ENCODE measurements at regions not wholly inside any gene's neighbourhood (a gene's known extent, or its start where the extent isn't known, plus 50 kb on each side); places are given as distances from the start of the nearest gene placed in this dataset.
A peak's percentile ranks its signal among the peaks of the same experiment; 100 is the strongest.

GRCh38 chr4:112881842-112882241 is 167.6 kb upstream of the ANK2 start:
- ChIA-PET POLR2A (no interaction called here), CTCF (no interaction called here)
- DNase-seq (ENCODE audit: extremely low spot score) = peak; percentile 28
- no peak for TF ChIP-seq L3MBTL2 (conservative IDR thresholded peaks at IDR 0.05)
- no peak for TF ChIP-seq ZNF384 (IDR thresholded peaks at IDR 0.05)
- TF ChIP-seq TARDBP (IDR thresholded peaks at IDR 0.05) = no peak
- TF ChIP-seq HDGF (IDR thresholded peaks at IDR 0.05; ENCODE audit: borderline replicate concordance) = no peak
- no peak for TF ChIP-seq FOXK2 (IDR thresholded peaks at IDR 0.05)
- TF ChIP-seq PKNOX1 (IDR thresholded peaks at IDR 0.05) = no peak
- TF ChIP-seq CTBP1 (IDR thresholded peaks at IDR 0.05; ENCODE audit: borderline replicate concordance) = no peak
- TF ChIP-seq FOXA1 (IDR thresholded peaks at IDR 0.05) = no peak
- no peak for TF ChIP-seq ELF4 (IDR thresholded peaks at IDR 0.05)
- no peak for TF ChIP-seq SP1 (IDR thresholded peaks at IDR 0.05)
- TF ChIP-seq LEF1 (IDR thresholded peaks at IDR 0.05; ENCODE audit: borderline replicate concordance) = no peak
- TF ChIP-seq NFRKB (IDR thresholded peaks at IDR 0.05) = no peak
- no peak for TF ChIP-seq SUZ12 (IDR thresholded peaks at IDR 0.05)
- no peak for TF ChIP-seq FOXM1 (IDR thresholded peaks at IDR 0.05; ENCODE audit: borderline replicate concordance)
- no peak for TF ChIP-seq ARNT (IDR thresholded peaks at IDR 0.05)
- TF ChIP-seq BHLHE40 (IDR thresholded peaks at IDR 0.05; ENCODE audit: borderline replicate concordance) = no peak

GRCh38 chr4:112882286-112882685 is 167.2 kb upstream of the ANK2 start:
- ChIA-PET CTCF (no interaction called here), POLR2A (no interaction called here)
- no peak for TF ChIP-seq ELF4 (IDR thresholded peaks at IDR 0.05)
- no peak for TF ChIP-seq ARNT (IDR thresholded peaks at IDR 0.05)
- no peak for TF ChIP-seq HDGF (IDR thresholded peaks at IDR 0.05; ENCODE audit: borderline replicate concordance)
- TF ChIP-seq CTBP1 (IDR thresholded peaks at IDR 0.05; ENCODE audit: borderline replicate concordance) = no peak
- no peak for DNase-seq (ENCODE audit: extremely low spot score)

GRCh38 chr4:112884406-112884805 is 165.0 kb upstream of the ANK2 start:
- TF ChIP-seq FOXM1 (IDR thresholded peaks at IDR 0.05; ENCODE audit: borderline replicate concordance) = no peak
- no peak for TF ChIP-seq ZNF384 (IDR thresholded peaks at IDR 0.05)
- TF ChIP-seq LEF1 (IDR thresholded peaks at IDR 0.05; ENCODE audit: borderline replicate concordance) = no peak
- POLR2A ChIA-PET = no interaction called here
- no peak for DNase-seq (ENCODE audit: extremely low spot score)
- CTCF ChIA-PET = no interaction called here

- CTCF ChIA-PET = no interaction called here
- no peak for DNase-seq (ENCODE audit: extremely low spot score)
- POLR2A ChIA-PET = interaction anchor here (0.8 to 1.0 kb wide), 2 partner anchors 68 to 226 kb away, joined by 3 read pairs; no protein-coding TSS in a partner anchor
- TF ChIP-seq ZNF384 (IDR thresholded peaks at IDR 0.05) (no peak), NFRKB (IDR thresholded peaks at IDR 0.05) (no peak), HDGF (IDR thresholded peaks at IDR 0.05; ENCODE audit: borderline replicate concordance) (no peak), FOXM1 (IDR thresholded peaks at IDR 0.05; ENCODE audit: borderline replicate concordance) (no peak), FOXK2 (IDR thresholded peaks at IDR 0.05) (no peak), LEF1 (IDR thresholded peaks at IDR 0.05; ENCODE audit: borderline replicate concordance) (no peak), ARNT (IDR thresholded peaks at IDR 0.05) (no peak), ELF4 (IDR thresholded peaks at IDR 0.05) (no peak), PKNOX1 (IDR thresholded peaks at IDR 0.05) (no peak)
Observed at GRCh38 chr4:112885897-112886296, 163.6 kb upstream of the ANK2 start.

GRCh38 chr4:112888622-112889021 is 160.8 kb upstream of the ANK2 start:
- CTCF ChIA-PET = no interaction called here
- TF ChIP-seq ARNT (IDR thresholded peaks at IDR 0.05) = no peak
- no peak for TF ChIP-seq ELF4 (IDR thresholded peaks at IDR 0.05)
- no peak for TF ChIP-seq L3MBTL2 (conservative IDR thresholded peaks at IDR 0.05)
- TF ChIP-seq SUZ12 (IDR thresholded peaks at IDR 0.05) = no peak
- TF ChIP-seq NFRKB (IDR thresholded peaks at IDR 0.05) = no peak
- TF ChIP-seq FOXK2 (IDR thresholded peaks at IDR 0.05) = no peak
- TF ChIP-seq PKNOX1 (IDR thresholded peaks at IDR 0.05) = no peak
- DNase-seq (ENCODE audit: extremely low spot score) = no peak
- POLR2A ChIA-PET = interaction anchor here (0.6 kb wide), 1 partner anchor 17 kb away, joined by 4 read pairs; no protein-coding TSS in a partner anchor

- TF ChIP-seq SP1 (IDR thresholded peaks at IDR 0.05) = no peak
- TF ChIP-seq NFRKB (IDR thresholded peaks at IDR 0.05) = no peak
- no peak for TF ChIP-seq PKNOX1 (IDR thresholded peaks at IDR 0.05)
- no peak for TF ChIP-seq ARNT (IDR thresholded peaks at IDR 0.05)
- TF ChIP-seq ZNF384 (IDR thresholded peaks at IDR 0.05) = no peak
- no peak for TF ChIP-seq TARDBP (IDR thresholded peaks at IDR 0.05)
- no peak for TF ChIP-seq FOXM1 (IDR thresholded peaks at IDR 0.05; ENCODE audit: borderline replicate concordance)
- no peak for TF ChIP-seq BHLHE40 (IDR thresholded peaks at IDR 0.05; ENCODE audit: borderline replicate concordance)
- TF ChIP-seq FOXA1 (IDR thresholded peaks at IDR 0.05) = no peak
- TF ChIP-seq SUZ12 (IDR thresholded peaks at IDR 0.05) = no peak
- TF ChIP-seq FOXK2 (IDR thresholded peaks at IDR 0.05) = no peak
- TF ChIP-seq CTBP1 (IDR thresholded peaks at IDR 0.05; ENCODE audit: borderline replicate concordance) = no peak
- no peak for DNase-seq (ENCODE audit: extremely low spot score)
- ChIA-PET POLR2A (no interaction called here), CTCF (no interaction called here)
Observed at GRCh38 chr4:112889199-112889598, 160.3 kb upstream of the ANK2 start.

Measured in HEK293T (cell line).